B cell (primary cell): ENCODE measurements at regions not wholly inside any gene's neighbourhood (a gene's known extent, or its start where the extent isn't known, plus 50 kb on each side); places are given as distances from the start of the nearest gene placed in this dataset.

Experiments
- ATAC-seq: fragments of 200-7000 bp; cut with Tn5 transposase; one replicate; pipeline ENCODE4 v1.10.0; 2021; ENCODE audit warnings: low read depth, mild to moderate bottlenecking, moderate number of reproducible peaks, moderate library complexity
- CTCF ChIA-PET: fragments of 350-600 bp; sonication (Branson Sonifier 250); formaldehyde crosslinking; loops from one replicate; lab custom pipeline; 2021; ENCODE audit warnings: antibody characterized with exemption, inconsistent platforms; lab: Charles Lee
- POLR2A ChIA-PET: fragments of 350-600 bp; sonication (Branson Sonifier 250); formaldehyde crosslinking; loops from one replicate; lab custom pipeline; 2021; ENCODE audit warnings: antibody characterized with exemption; lab: Charles Lee
- DNase-seq: peaks from one replicate; pipeline ENCODE4 v3.0.0; 2013
- H2AFZ ChIP-seq: 2 replicates; pipeline ENCODE4 v1.6.1; 2012; ENCODE audit warnings: mild to moderate bottlenecking, low read depth, low read length; ENCODE audit not compliant: insufficient read depth, poor library complexity, severe bottlenecking
- H3K27ac ChIP-seq, 2 donors: 1 replicate in 1 of 2; 2 replicates in 1 of 2; pipeline ENCODE4 v1.5.1; 2012 to 2013; ENCODE audit warnings: low read length in 2 of 2, mild to moderate bottlenecking in 2 of 2, moderate library complexity in 1 of 2
- H3K27me3 ChIP-seq, 4 experiments: fragments of 200-600 bp in 1 of 4; sonication (generic) in 1 of 4; replicated peaks in 1 of 4; 1 replicate in 2 of 4; 2 replicates in 2 of 4; pipeline versions ENCODE4 v1.6.1 to v1.7.0; 2013 to 2016; ENCODE audit warnings: low read length in 3 of 4, mild to moderate bottlenecking in 2 of 4, mixed read lengths in 1 of 4, moderate library complexity in 1 of 4; ENCODE audit not compliant: insufficient read depth in 4 of 4, control insufficient read depth in 3 of 4; ENCODE audit errors: control extremely low read depth in 1 of 4
- H3K36me3 ChIP-seq, 2 experiments: replicated peaks in 1 of 2; 1 replicate in 1 of 2; 2 replicates in 1 of 2; pipeline versions ENCODE4 v1.6.1 to v1.7.1; 2013; ENCODE audit warnings: low read length in 1 of 2; ENCODE audit not compliant: insufficient read depth in 2 of 2, control insufficient read depth in 1 of 2; ENCODE audit errors: control extremely low read depth in 1 of 2, extremely low read depth in 1 of 2
- H3K4me1 ChIP-seq, 2 donors: fragments of 200-600 bp in 1 of 2; sonication (generic) in 1 of 2; 1 replicate in 1 of 2; 2 replicates in 1 of 2; pipeline versions ENCODE4 v1.5.1 to v1.6.1; 2013 to 2017; ENCODE audit warnings: low read length in 2 of 2; ENCODE audit not compliant: control insufficient read depth in 2 of 2, insufficient read depth in 2 of 2
- H3K4me2 ChIP-seq: replicated peaks from 2 replicates; pipeline ENCODE3; 2012; ENCODE audit warnings: mild to moderate bottlenecking, low read depth, low read length; ENCODE audit not compliant: poor library complexity, severe bottlenecking
- H3K4me3 ChIP-seq, 5 experiments: fragments of 200-600 bp in 1 of 5; sonication (generic) in 1 of 5; 1 replicate in 3 of 5; 2 replicates in 2 of 5; pipeline versions ENCODE4 v1.5.1 to v1.7.0; 2011 to 2016; ENCODE audit warnings: low read length in 4 of 5, mild to moderate bottlenecking in 4 of 5, low read depth in 2 of 5, control low read depth in 1 of 5, moderate library complexity in 1 of 5; ENCODE audit not compliant: insufficient read depth in 1 of 5; ENCODE audit errors: control extremely low read depth in 1 of 5, extremely low read depth in 1 of 5
- H3K79me2 ChIP-seq: fragments of 200-600 bp; sonication (generic); one replicate; pipeline ENCODE4 v1.6.0; 2016; ENCODE audit warnings: low read length; ENCODE audit not compliant: control insufficient read depth, insufficient read depth
- H3K9ac ChIP-seq: fragments of 200-600 bp; sonication (generic); 2 replicates; pipeline ENCODE4 v1.6.1; 2017; ENCODE audit warnings: mild to moderate bottlenecking, low read length, moderate library complexity
- H3K9me3 ChIP-seq, 3 donors: one replicate each; pipeline versions ENCODE4 v1.6.1 to v1.7.1; 2013; ENCODE audit warnings: low read length in 2 of 3; ENCODE audit not compliant: control insufficient read depth in 2 of 3, insufficient read depth in 1 of 3; ENCODE audit errors: control extremely low read depth in 1 of 3
- H4K20me1 ChIP-seq: 2 replicates; pipeline ENCODE4 v1.6.0; 2012; ENCODE audit warnings: mild to moderate bottlenecking, low read length; ENCODE audit not compliant: insufficient read depth, control insufficient read depth, poor library complexity, severe bottlenecking
- H3K27ac Mint-ChIP-seq: one replicate; pipeline ENCODE4 v1.8.0; 2021; ENCODE audit warnings: mixed read lengths
- H3K27me3 Mint-ChIP-seq: one replicate; pipeline ENCODE4 v1.8.0; 2021; ENCODE audit warnings: mixed read lengths
- H3K4me1 Mint-ChIP-seq: one replicate; pipeline ENCODE4 v1.8.0; 2021; ENCODE audit warnings: mixed read lengths
- H3K4me3 Mint-ChIP-seq: one replicate; pipeline ENCODE4 v1.8.0; 2021; ENCODE audit warnings: mixed read lengths
- H3K9me3 Mint-ChIP-seq: one replicate; pipeline ENCODE4 v1.8.0; 2022; ENCODE audit warnings: mixed read lengths; ENCODE audit not compliant: insufficient read depth
- EZH2 ChIP-seq: IDR thresholded peaks from 2 replicates; pipeline ENCODE4 v1.6.1; 2012; ENCODE audit warnings: borderline replicate concordance, low read depth, mild to moderate bottlenecking, moderate library complexity, low read length; ENCODE audit not compliant: insufficient read depth, poor library complexity, severe bottlenecking
- WGBS: methylation state at CpG from one replicate; pipeline ENCODE4 v1.1.5; 2013; ENCODE audit warnings: missing lambda C conversion rate; ENCODE audit not compliant: insufficient coverage; 5-methylcytosine and 5-hydroxymethylcytosine counted together
- intact Hi-C: fragments of 100-400 bp; cut with micrococcal nuclease; formaldehyde crosslinking; loops from one replicate; pipeline ENCODE4 v1.10.0; 2022
- TF ChIP-seq, protein P1 (sequence below): fragments of 200-600 bp; IDR thresholded peaks from one replicate; pipeline ENCODE4 v1.8.0; 2022; ENCODE audit warnings: antibody characterized with exemption, mild to moderate bottlenecking

DNA sequence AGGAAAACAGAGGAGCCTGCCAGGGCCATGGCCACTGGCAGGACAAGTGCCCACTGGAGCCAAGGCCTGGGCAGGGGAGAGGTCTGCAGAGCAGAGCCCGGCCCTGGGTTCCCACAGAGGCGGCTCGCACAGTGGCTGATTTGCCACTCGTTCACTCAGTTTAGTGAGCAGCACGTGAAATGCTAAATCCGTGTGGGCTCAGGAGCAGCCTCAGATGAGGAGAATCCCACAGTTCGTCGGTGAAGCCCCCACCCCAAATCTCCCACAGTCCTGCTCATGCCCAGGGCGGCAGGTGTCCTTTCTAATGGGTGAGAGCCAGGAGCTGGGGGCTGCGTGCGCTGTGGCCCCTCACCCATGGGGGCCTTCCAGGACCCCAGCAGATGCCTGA is 107.7 kb upstream of the FAM20C start:
- intact Hi-C loops: no loop called here
- no peak overlapping the region for H3K27ac ChIP-seq
- Mint-ChIP-seq H3K4me1 (peaks cover 6% of the 10 kb centered on the region), H3K27me3 (peaks cover 9% of the 10 kb centered on the region), H3K9me3 (no peaks in the 10 kb centered on the region), H3K27ac (no peak overlapping the region), H3K4me3 (no peak overlapping the region)
- no peak for ATAC-seq
- peaks cover 0 to 9% (median 0%) of the 10 kb centered on the region in 4 experiments for H3K27me3 ChIP-seq
- ChIA-PET POLR2A (no interaction called here), CTCF (no interaction called here)
- no peaks in the 10 kb centered on the region for H3K36me3 ChIP-seq
- no peak overlapping the region for H2AFZ ChIP-seq
- no peak for DNase-seq
- H3K4me1 ChIP-seq: peaks cover 0 to 8% of the 10 kb centered on the region in 2 donors
- no peaks in the 10 kb centered on the region for H4K20me1 ChIP-seq
- no peak overlapping the region for H3K4me3 ChIP-seq
- H3K79me2 ChIP-seq: no peaks in the 10 kb centered on the region
- H3K4me2 ChIP-seq: no peak overlapping the region
- WGBS: 90% methylated on average over 8 of the region's 11 CpGs
- H3K9ac ChIP-seq: no peak overlapping the region
- H3K9me3 ChIP-seq: no peaks in the 10 kb centered on the region
- TF ChIP-seq EZH2: no peak
- TF ChIP-seq, protein P1, sequence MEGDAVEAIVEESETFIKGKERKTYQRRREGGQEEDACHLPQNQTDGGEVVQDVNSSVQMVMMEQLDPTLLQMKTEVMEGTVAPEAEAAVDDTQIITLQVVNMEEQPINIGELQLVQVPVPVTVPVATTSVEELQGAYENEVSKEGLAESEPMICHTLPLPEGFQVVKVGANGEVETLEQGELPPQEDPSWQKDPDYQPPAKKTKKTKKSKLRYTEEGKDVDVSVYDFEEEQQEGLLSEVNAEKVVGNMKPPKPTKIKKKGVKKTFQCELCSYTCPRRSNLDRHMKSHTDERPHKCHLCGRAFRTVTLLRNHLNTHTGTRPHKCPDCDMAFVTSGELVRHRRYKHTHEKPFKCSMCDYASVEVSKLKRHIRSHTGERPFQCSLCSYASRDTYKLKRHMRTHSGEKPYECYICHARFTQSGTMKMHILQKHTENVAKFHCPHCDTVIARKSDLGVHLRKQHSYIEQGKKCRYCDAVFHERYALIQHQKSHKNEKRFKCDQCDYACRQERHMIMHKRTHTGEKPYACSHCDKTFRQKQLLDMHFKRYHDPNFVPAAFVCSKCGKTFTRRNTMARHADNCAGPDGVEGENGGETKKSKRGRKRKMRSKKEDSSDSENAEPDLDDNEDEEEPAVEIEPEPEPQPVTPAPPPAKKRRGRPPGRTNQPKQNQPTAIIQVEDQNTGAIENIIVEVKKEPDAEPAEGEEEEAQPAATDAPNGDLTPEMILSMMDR: no peak

DNA sequence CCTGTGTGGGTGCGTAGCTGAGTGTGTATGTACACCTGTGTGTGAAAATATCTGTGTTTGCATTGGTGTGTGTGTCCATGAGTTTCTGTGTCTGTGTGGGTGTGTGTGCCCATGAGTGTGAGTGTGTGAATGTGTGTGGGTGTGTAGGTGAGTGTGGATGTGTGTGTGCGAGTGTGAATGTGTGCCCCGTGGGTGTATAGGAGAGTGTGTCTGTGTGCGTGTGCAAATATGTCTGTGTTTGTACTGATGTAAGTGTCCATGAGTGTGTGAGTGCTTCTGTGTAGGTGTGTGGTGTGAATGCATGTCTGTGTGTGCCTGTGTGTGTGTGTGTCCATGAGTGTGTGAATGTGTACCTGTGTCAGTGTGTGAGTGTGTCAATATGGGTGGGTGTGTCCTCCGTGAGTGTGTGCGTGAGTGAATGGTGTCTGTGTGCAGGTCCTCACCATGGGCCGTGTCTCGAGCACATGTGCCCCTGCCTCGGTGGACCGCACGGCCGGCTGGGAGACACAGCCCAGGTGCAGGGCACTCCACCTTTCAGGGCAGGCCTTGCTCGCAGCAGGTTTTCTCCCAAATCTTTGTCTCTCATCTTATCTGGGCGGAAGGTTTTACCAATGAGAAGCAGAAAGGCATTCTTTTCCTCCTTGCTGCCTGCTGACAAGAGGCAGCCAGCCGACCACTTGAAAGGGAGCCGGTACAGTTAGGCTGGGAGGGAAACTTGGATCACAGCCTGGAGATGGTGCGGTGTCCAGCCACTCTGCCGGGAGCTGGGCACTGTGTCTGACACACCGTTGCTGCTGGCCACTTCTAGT is 107.1 kb upstream of the FAM20C start:
- ChIA-PET POLR2A (no interaction called here), CTCF (no interaction called here)
- H4K20me1 ChIP-seq: no peaks in the 10 kb centered on the region
- peaks cover 0 to 13% of the 10 kb centered on the region in 2 donors for H3K4me1 ChIP-seq
- H3K36me3 ChIP-seq: no peaks in the 10 kb centered on the region
- no peak overlapping the region for H3K4me3 Mint-ChIP-seq
- H3K9me3 ChIP-seq: no peaks in the 10 kb centered on the region
- 89% methylated on average over 13 of the region's 19 CpGs for WGBS
- H2AFZ ChIP-seq: no peak overlapping the region
- peaks cover 9% of the 10 kb centered on the region for H3K27me3 Mint-ChIP-seq
- intact Hi-C loops: no loop called here
- peaks cover 11% of the 10 kb centered on the region for H3K4me1 Mint-ChIP-seq
- no peaks in the 10 kb centered on the region for H3K9me3 Mint-ChIP-seq
- ATAC-seq: no peak
- DNase-seq: no peak
- H3K27ac Mint-ChIP-seq: no peak overlapping the region
- H3K27me3 ChIP-seq: peaks cover 0 to 9% (median 0%) of the 10 kb centered on the region in 4 experiments
- H3K4me3 ChIP-seq: no peak overlapping the region
- H3K4me2 ChIP-seq: no peak overlapping the region
- no peak overlapping the region for H3K9ac ChIP-seq
- TF ChIP-seq EZH2: no peak
- TF ChIP-seq, protein P1: no peak
- H3K79me2 ChIP-seq: no peaks in the 10 kb centered on the region
- H3K27ac ChIP-seq: no peak overlapping the region
